ENCODE measurements at regions not wholly inside any gene's neighbourhood (a gene's known extent, or its start where the extent isn't known, plus 50 kb on each side); places are given as distances from the start of the nearest gene placed in this dataset.

DNA sequence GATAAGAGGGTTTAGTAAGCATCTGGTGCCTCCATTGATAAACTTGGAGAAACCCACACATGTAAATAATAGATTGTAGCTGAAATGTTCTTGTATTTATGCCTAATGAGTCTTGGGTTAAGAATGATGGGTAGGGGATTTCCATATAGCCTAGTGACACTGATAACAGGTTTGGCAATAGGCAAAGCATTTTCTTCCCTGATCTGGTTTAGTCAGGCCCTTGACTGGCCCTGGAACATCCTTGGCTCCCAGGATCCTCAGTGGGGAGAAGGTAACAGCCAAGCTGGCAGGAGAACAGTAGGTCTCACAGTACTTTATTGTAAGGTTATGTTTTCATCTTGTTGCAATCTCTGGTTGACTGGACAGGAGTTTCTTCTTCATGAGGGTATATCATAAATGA is 228.4 kb downstream of the DIPK2A start:
- H3K4me2 ChIP-seq (ENCODE audit: low read length), result no peak overlapping the region
- Mint-ChIP-seq H3K36me3 (ENCODE audit: low read depth, unreplicated experiment) (no peaks in the 10 kb centered on the region), H3K4me1 (ENCODE audit: low read depth, unreplicated experiment) (no peaks in the 10 kb centered on the region), H3K9me3 (ENCODE audit: unreplicated experiment) (no peaks in the 10 kb centered on the region), H3K27ac (ENCODE audit: unreplicated experiment) (no peak overlapping the region), H3K27me3 (ENCODE audit: low read depth, unreplicated experiment) (no peaks in the 10 kb centered on the region), H3K4me3 (ENCODE audit: unreplicated experiment) (no peak overlapping the region)
- no peaks in the 10 kb centered on the region for H3K36me3 ChIP-seq (ENCODE audit: insufficient read depth, low read length)
- no peak for FAIRE-seq
- H3K79me2 ChIP-seq (ENCODE audit: insufficient read depth, low read length), result no peaks in the 10 kb centered on the region
- no peak for DNase-seq (ENCODE audit: low read depth)
- no peaks in the 10 kb centered on the region for H3K4me1 ChIP-seq (ENCODE audit: insufficient read depth, low read length)
- no peaks in the 10 kb centered on the region for H4K20me1 ChIP-seq (ENCODE audit: insufficient read depth, low read length)
- no peaks in the 10 kb centered on the region for H3K27me3 ChIP-seq (ENCODE audit: insufficient read depth, low read length)
- no peak overlapping the region for H3K27ac ChIP-seq (ENCODE audit: low read depth, low read length)
- H3K4me3 ChIP-seq (ENCODE audit: insufficient read depth, low read depth, low read length), result no peak overlapping the region
- no peak overlapping the region for H2AFZ ChIP-seq (ENCODE audit: low read depth, low read length)
- TF ChIP-seq, protein P1, sequence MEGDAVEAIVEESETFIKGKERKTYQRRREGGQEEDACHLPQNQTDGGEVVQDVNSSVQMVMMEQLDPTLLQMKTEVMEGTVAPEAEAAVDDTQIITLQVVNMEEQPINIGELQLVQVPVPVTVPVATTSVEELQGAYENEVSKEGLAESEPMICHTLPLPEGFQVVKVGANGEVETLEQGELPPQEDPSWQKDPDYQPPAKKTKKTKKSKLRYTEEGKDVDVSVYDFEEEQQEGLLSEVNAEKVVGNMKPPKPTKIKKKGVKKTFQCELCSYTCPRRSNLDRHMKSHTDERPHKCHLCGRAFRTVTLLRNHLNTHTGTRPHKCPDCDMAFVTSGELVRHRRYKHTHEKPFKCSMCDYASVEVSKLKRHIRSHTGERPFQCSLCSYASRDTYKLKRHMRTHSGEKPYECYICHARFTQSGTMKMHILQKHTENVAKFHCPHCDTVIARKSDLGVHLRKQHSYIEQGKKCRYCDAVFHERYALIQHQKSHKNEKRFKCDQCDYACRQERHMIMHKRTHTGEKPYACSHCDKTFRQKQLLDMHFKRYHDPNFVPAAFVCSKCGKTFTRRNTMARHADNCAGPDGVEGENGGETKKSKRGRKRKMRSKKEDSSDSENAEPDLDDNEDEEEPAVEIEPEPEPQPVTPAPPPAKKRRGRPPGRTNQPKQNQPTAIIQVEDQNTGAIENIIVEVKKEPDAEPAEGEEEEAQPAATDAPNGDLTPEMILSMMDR (IDR thresholded peaks at IDR 0.05; ENCODE audit: insufficient read depth, low read depth, low read length), result no peak
- TF ChIP-seq EZH2 (IDR thresholded peaks at IDR 0.05; ENCODE audit: insufficient read depth, low read length), result no peak
- no peaks in the 10 kb centered on the region for H3K9me3 ChIP-seq (ENCODE audit: insufficient read depth, low read depth, low read length)
- H3K9ac ChIP-seq (ENCODE audit: low read length), result no peak overlapping the region

DNA sequence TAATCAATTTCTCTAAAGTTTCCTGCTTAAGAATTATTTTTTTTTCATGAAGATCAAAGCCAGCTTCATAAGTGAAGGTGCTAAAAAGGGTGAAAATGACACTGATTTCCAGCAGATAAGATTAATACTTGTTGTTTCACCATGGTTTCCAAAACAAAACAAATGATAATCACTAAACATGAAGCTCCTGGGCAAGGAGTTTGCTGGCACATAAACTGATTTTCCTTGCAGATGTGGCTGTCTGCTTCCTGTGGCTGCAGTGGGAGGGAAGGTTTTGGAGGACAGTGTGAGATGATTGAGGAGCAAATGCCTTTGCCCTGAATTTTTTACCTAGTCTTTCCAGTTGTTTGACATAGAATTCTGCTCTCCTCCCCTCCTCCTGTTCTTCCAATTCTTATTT is 228.8 kb downstream of the DIPK2A start:
- Histone ChIP-seq H3K36me3 (ENCODE audit: insufficient read depth, low read length) (no peaks in the 10 kb centered on the region), H3K4me3 (ENCODE audit: insufficient read depth, low read depth, low read length) (no peak overlapping the region), H3K27ac (ENCODE audit: low read depth, low read length) (no peak overlapping the region), H3K9ac (ENCODE audit: low read length) (no peak overlapping the region), H3K4me1 (ENCODE audit: insufficient read depth, low read length) (no peaks in the 10 kb centered on the region), H3K9me3 (ENCODE audit: insufficient read depth, low read depth, low read length) (no peaks in the 10 kb centered on the region), H3K79me2 (ENCODE audit: insufficient read depth, low read length) (no peaks in the 10 kb centered on the region), H3K27me3 (ENCODE audit: insufficient read depth, low read length) (no peaks in the 10 kb centered on the region), H2AFZ (ENCODE audit: low read depth, low read length) (no peak overlapping the region), H4K20me1 (ENCODE audit: insufficient read depth, low read length) (no peaks in the 10 kb centered on the region), H3K4me2 (ENCODE audit: low read length) (no peak overlapping the region)
- Mint-ChIP-seq H3K9me3 (ENCODE audit: unreplicated experiment) (no peaks in the 10 kb centered on the region), H3K27ac (ENCODE audit: unreplicated experiment) (no peak overlapping the region), H3K27me3 (ENCODE audit: low read depth, unreplicated experiment) (no peaks in the 10 kb centered on the region), H3K4me3 (ENCODE audit: unreplicated experiment) (no peak overlapping the region), H3K36me3 (ENCODE audit: low read depth, unreplicated experiment) (no peaks in the 10 kb centered on the region), H3K4me1 (ENCODE audit: low read depth, unreplicated experiment) (no peaks in the 10 kb centered on the region)
- DNase-seq (ENCODE audit: low read depth) (no peak), FAIRE-seq (no peak)
- TF ChIP-seq EZH2 (IDR thresholded peaks at IDR 0.05; ENCODE audit: insufficient read depth, low read length), result no peak
- TF ChIP-seq, protein P1 (IDR thresholded peaks at IDR 0.05; ENCODE audit: insufficient read depth, low read depth, low read length), result no peak

DNA sequence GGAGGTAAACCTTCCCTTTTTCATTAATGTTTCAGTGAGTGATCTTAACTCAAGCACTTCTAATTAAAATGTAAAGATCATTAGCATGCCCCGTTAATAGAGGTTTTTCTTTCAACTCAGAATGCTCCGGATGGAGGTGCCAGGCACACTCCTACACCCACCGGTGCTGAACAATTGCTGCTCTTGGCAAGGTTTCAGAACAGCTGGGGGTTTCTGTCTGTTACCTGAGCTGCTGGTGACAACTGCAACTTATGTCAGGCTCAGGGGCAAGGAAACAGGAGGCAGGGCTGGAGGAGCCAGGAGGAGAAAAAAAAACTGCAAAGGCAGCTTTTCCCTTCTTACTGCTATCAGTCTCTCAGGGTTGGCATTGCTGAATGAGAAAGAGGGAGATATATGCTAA is 250.1 kb downstream of the DIPK2A start:
- H3K4me1 Mint-ChIP-seq (ENCODE audit: low read depth, unreplicated experiment), result no peaks in the 10 kb centered on the region
- TF ChIP-seq, protein P1 (IDR thresholded peaks at IDR 0.05; ENCODE audit: insufficient read depth, low read depth, low read length), result no peak
- no peak for TF ChIP-seq EZH2 (IDR thresholded peaks at IDR 0.05; ENCODE audit: insufficient read depth, low read length)
- Histone ChIP-seq H3K4me3 (ENCODE audit: insufficient read depth, low read depth, low read length) (no peak overlapping the region), H3K4me1 (ENCODE audit: insufficient read depth, low read length) (no peaks in the 10 kb centered on the region), H3K9me3 (ENCODE audit: insufficient read depth, low read depth, low read length) (no peaks in the 10 kb centered on the region), H3K79me2 (ENCODE audit: insufficient read depth, low read length) (no peaks in the 10 kb centered on the region), H3K4me2 (ENCODE audit: low read length) (no peak overlapping the region), H3K27ac (ENCODE audit: low read depth, low read length) (no peak overlapping the region), H3K36me3 (ENCODE audit: insufficient read depth, low read length) (no peaks in the 10 kb centered on the region), H3K9ac (ENCODE audit: low read length) (no peak overlapping the region), H3K27me3 (ENCODE audit: insufficient read depth, low read length) (no peaks in the 10 kb centered on the region), H2AFZ (ENCODE audit: low read depth, low read length) (no peak overlapping the region), H4K20me1 (ENCODE audit: insufficient read depth, low read length) (no peaks in the 10 kb centered on the region)
- no peaks in the 10 kb centered on the region for H3K36me3 Mint-ChIP-seq (ENCODE audit: low read depth, unreplicated experiment)
- H3K4me3 Mint-ChIP-seq (ENCODE audit: unreplicated experiment), result no peak overlapping the region
- no peaks in the 10 kb centered on the region for H3K9me3 Mint-ChIP-seq (ENCODE audit: unreplicated experiment)
- DNase-seq (ENCODE audit: low read depth) (no peak), FAIRE-seq (no peak)
- no peak overlapping the region for H3K27ac Mint-ChIP-seq (ENCODE audit: unreplicated experiment)
- H3K27me3 Mint-ChIP-seq (ENCODE audit: low read depth, unreplicated experiment), result no peaks in the 10 kb centered on the region

Data from astrocyte (in vitro differentiated cells and primary cell).